GM12874 (cell line): ENCODE measurements at regions not wholly inside any gene's neighbourhood (a gene's known extent, or its start where the extent isn't known, plus 50 kb on each side); places are given as distances from the start of the nearest gene placed in this dataset.

Experiments used
- TF ChIP-seq, protein P1 (sequence below): IDR thresholded peaks from 2 replicates; pipeline ENCODE4 v1.5.1; 2011; ENCODE audit warnings: low read depth, mild to moderate bottlenecking, control low read depth, low read length, moderate library complexity; ENCODE audit not compliant: insufficient read depth

DNA sequence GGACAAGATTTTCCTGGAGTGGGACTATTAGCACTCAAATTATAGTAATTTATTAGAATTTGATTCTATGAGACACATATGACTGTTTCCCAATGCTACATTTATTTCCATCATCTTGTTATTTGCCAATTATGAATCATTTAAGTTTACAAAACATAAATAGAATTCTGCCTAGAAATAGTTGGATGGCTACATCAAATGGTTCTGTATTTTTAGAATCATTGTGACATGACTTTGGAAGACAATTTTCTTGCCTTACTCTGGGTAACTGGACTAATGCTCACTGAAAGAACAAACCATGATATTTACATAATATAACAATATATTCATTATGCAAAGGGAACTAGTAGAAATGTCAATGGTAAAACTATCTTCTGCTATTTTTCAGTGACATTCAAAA lies 173.5 kb downstream of the ZIC1 start:
- TF ChIP-seq, protein P1, sequence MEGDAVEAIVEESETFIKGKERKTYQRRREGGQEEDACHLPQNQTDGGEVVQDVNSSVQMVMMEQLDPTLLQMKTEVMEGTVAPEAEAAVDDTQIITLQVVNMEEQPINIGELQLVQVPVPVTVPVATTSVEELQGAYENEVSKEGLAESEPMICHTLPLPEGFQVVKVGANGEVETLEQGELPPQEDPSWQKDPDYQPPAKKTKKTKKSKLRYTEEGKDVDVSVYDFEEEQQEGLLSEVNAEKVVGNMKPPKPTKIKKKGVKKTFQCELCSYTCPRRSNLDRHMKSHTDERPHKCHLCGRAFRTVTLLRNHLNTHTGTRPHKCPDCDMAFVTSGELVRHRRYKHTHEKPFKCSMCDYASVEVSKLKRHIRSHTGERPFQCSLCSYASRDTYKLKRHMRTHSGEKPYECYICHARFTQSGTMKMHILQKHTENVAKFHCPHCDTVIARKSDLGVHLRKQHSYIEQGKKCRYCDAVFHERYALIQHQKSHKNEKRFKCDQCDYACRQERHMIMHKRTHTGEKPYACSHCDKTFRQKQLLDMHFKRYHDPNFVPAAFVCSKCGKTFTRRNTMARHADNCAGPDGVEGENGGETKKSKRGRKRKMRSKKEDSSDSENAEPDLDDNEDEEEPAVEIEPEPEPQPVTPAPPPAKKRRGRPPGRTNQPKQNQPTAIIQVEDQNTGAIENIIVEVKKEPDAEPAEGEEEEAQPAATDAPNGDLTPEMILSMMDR = no peak

DNA sequence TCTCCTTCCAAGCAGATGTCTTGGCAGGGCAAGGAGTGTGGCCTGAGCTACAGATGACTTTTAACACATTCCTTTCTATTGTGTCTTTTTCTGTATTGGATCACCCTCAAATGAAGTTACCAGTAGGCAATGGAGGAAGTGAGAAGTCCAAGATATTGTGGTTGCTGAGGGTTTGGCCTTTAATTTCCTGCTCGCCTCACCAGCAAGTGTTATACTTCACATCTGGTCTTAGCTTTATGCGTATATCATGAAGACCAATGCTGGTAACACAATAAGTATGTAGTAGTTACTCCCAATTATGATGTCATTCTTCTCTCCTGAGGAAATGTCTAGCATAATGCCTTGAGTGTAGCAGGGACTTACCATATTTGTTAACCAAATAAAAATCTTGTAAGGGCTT lies 179.9 kb downstream of the ZIC1 start:
- TF ChIP-seq, protein P1 = no peak

DNA sequence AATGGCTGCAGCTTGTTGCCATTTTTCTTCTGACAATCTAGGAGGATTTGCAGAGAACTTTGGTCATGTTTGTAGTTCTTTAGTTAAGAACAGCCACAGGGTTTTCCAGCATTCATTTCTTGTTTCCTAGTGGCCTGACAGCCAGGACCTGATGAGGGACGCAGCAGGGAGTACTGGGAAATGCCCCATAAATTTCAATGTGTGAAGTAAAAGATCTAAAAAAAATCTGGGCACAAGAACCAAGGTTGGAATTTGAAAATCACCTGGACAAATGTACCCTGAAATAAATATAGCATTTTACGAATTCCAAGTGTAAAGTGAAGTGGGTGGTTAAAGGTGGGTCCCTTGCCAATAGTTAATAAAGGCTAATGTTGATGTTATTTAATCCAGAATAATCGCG lies 195.0 kb downstream of the ZIC1 start:
- TF ChIP-seq, protein P1 = no peak

DNA sequence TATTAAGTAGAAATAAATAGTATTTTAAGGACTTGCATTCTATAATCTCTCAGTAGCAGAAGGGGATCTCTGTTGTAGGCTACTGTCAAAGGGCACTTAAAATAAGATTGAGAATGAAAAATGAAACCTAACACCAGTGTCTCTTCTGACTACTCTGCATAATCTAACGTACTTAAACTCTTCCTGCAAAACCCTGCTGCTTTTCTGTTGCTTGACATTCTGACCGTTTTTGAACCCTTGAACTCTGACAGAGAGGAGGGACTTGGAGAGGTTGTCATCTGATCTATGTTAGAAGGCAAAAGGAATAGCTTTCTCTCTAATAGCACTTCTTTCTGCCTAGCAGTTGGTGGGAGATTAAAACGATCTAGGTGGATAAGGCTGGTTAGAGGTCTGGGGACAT lies 204.6 kb downstream of the ZIC1 start:
- TF ChIP-seq, protein P1 = no peak

DNA sequence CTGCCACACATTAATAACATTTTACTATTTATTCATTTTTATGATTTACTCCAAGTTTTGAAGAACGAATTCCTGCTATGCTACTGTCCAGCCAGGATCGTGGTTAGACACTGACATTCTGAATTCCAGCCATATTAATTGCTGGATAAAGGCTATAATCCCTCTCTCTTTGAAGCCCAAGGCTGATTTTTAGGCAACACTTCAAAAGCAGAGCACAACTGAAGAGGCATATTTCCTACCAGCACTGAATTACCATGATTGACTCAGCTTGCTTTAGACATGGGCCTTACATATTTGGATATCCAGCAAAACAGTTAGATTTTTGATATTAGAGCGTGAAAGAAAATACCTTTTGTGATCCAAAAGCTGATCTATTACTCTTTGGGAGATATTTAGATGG lies 205.0 kb downstream of the ZIC1 start:
- TF ChIP-seq, protein P1 = no peak

DNA sequence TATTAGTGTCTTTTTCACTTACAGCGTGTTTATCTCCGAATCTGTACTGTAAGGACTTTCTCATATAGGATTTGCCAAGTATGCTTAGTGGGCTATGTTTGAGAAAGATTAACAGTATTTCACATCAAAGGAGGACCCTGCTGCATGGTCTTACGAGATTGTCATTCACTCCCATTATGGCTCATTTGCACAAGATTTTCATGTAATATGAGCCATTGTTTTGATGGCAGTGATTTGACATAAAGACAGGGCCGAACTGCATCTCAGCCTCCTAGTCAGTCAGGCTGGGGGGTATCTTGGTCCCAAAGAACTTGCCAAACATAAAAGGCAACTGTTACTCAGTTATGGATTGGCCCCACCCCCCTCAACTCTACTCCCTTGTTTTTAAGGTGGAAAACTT lies 205.9 kb downstream of the ZIC1 start:
- TF ChIP-seq, protein P1 = no peak

DNA sequence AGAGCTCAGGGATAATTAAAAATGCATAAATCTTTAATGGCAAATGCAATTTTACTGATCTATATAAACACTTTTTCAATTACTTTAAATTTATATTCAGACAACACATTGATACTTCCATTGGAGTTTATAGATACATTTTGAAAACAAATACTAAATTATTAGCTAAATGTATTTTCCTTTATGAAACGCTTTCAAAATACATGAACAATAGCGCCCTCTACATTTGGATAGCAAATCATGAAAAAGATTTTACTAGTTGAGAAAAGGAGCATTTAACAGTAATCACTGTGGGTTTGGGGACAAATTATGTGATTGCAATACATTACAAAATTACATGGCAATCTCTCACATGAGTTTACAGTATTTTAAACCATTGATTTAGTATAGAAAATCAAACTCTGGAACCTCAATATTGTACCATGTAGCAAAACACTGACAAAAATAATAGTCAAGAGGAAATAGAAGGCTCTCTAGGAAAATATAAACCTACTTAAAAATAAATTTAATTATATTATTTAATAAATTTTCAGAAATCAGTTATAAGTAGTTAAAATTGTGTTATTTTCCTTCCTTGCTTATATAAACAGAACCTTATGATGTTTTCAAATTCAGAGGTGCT lies 207.9 kb downstream of the ZIC1 start:
- TF ChIP-seq, protein P1 = no peak

DNA sequence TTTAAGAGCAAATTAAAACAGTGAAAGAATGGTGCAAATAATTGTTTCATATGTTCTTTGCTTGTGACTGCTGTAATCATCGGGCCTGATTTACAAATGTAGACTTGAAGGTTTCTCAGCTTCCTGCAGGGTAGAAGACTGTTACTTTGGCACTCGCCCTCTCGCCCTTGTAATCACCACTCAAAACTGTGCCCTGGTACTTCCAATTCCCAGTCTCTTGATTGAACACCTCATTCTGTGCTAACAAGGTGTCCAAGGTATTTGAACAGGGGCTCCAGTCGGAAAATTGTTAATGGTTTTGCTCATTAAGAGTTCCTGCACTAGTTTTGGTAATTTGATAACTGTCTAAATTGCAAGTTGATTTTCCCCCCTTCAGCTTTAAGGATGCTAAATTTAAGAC lies 209.5 kb downstream of the ZIC1 start:
- TF ChIP-seq, protein P1 = no peak
